NCI-H1436 (cell line): ENCODE measurements at regions not wholly inside any gene's neighbourhood (a gene's known extent, or its start where the extent isn't known, plus 50 kb on each side); places are given as distances from the start of the nearest gene placed in this dataset.
"Not testable (repeated sequence)": the region's sequence is repeated elsewhere in the genome, so short reads cannot be mapped to it uniquely, and the experiment has no call there.

Source experiments
- DNase-seq: peaks from one replicate; lab custom pipeline; 2025; lab: John Stamatoyannopoulos, UW

GRCh38 chr7:153529651-153530165 is 522.5 kb upstream of the DPP6 start:
- no peak for DNase-seq

DNA sequence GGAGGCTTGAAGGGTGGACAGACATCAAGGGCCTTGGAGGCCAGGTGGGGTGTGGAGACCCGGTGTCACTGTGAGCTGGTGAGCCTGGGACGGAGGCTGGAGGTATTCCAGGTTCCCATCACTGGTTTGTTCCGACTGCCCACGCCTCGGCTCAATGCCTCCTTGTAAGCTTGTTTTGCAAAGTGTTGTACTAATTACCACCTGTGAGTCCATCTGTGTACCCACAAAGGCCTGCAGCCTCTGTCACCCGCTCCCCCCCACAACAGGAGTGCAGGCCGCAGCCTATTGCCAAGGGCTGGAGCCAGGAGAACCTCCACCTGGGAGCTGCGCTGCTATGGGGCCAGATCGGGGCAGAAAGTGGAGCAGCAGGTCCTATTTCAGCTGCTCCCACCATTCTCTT is 521.8 kb upstream of the DPP6 start:
- DNase-seq, result no peak

DNA sequence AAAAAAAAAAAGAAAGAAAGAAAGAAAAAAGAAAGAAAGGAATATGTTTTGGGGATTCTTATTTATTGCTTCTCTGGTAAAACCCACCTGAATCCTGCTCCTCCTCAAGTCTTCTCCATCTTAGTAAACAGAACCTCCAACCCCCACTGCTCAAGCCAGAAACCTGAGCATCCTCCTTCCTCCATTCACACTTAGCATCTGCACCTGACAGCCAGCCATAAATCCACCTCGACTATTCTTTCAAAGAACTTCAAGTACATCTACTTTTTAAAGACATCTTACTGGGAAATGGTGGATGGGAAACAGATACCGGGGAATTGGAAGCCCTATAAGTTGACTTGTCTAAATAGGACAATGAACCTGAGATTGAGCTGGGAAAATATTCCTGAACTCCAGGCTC is 519.9 kb upstream of the DPP6 start:
- DNase-seq, result no peak

GRCh38 chr7:153537271-153537670 is 514.9 kb upstream of the DPP6 start:
- no peak for DNase-seq

- no peak for DNase-seq
Measured at GRCh38 chr7:153541903-153542302, 510.3 kb upstream of the DPP6 start.

DNA sequence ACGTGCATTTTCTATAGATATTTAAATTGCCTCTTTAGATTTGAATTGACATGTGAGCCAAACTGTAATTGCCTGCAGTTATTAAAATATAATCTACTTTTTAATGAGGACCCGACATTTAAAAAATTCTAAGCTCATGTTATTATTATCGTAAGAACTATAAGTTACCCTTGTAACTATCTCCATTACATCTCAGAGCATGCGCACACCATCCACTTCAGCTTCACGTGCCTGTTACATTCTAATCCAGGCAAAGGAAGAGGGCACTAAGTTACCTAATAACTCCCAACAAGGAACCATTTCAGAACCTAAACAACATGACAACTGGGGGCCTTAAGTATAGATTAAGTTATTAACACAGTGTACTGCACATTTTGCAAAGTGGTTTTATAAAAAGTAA is 509.0 kb upstream of the DPP6 start:
- no peak for DNase-seq

- no peak for DNase-seq
Measured at GRCh38 chr7:153550173-153550572, 502.0 kb upstream of the DPP6 start.

GRCh38 chr7:153564391-153564790 is 487.8 kb upstream of the DPP6 start:
- no peak for DNase-seq

DNA sequence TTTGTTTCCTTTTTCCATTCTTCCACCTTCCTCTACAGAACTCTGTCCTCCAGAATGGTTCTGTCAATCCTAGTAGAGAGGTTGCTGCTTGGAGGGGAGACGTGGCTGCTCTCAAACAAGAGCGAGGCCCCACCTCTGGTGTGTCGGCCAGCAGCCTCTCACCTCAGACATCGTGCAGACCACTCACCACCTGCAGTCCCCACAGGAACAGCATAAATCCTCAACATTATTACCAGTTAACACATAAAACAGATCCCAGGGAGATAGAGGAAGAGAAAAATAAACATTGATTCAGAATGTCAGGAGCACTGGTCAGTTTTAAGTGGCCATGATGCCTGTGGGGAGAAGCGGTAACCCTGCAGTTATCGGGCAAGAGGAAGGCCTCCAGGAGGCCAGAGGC is 485.9 kb upstream of the DPP6 start:
- DNase-seq, result no peak

GRCh38 chr7:153567426-153567825 is 484.8 kb upstream of the DPP6 start:
- DNase-seq, result no peak

DNA sequence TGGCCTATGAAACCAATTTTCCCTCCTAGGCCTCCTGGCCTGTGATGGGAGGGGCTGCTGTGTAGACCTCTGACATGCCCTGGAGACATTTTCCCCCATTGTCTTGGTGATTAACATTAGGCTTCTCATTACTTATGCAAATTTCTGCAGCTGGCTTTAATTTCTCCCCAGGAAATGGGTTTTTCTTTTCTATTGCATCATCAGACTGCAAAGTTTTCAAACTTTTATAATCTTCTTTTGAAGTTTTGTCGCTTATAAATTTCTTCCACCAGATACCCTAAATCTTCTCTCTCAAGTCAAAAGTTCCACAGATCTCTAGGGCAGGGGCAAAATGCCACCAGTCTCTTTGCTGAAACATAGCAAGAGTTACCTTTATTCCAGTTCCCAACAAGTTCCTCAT is 482.7 kb upstream of the DPP6 start:
- DNase-seq, result not testable (repeated sequence)

DNA sequence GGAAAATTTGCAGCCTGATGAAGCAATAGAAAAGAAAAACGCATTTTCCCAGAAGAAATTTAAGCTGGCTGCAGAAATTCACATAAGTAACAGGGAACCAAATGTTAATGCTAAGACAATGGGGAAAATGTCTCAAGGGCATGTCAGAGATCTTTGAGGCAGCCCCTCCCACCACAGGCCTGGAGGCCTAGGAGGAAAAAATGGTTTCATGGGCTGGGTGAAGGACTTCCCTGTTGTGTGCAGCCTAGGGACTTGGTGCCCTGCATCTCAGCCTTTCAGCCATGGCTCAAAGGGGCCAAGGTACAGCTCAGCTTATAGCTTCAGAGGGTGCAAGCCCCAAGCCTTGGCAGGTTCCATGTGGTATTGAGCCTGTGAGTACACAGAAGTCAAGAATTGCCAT is 476.1 kb upstream of the DPP6 start:
- DNase-seq, result no peak

- no peak for DNase-seq
Measured at GRCh38 chr7:153581419-153581818, 470.8 kb upstream of the DPP6 start.

GRCh38 chr7:153584132-153584531 is 468.1 kb upstream of the DPP6 start:
- no peak for DNase-seq

DNA sequence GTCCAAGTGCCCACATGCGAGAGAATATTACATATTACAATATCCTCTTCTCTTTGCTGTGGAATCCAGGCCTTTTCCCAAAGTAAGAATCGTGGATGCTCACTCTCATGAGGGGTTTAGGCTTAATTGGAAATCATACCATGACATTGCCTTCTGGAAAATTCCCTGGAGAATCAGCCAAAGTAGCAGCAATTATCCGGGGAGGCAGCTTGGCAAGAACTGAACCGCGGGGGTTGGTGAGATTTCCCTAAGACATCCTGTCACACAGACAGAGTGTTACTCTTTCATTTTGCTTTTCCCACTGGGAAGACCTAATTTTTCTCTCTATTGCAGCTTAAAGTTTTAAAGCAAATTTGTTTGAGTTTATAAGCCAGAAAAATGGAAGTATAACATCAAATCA is 463.6 kb upstream of the DPP6 start:
- DNase-seq, result peak; percentile 6

DNA sequence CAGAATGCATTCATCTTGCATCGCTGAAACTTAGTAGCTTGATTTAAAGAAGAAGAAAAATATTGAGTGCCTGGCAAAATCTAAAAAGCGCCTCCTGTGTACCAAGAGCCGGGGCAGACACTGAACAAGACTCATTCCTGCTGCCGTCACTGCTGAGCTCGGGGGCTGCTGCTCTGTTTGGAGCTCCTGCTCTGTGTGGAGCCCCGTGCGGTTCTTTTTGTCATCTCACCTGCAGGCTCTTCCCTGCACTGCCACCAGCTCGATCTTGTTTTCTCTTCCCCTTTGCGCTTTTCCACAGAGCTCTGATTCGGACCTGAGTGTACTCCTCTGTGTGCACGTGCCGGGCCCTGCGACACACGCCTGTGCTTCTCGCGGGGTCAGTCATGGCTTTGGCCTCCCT is 462.1 kb upstream of the DPP6 start:
- no peak for DNase-seq

- no peak for DNase-seq
Measured at GRCh38 chr7:153590571-153590970, 461.6 kb upstream of the DPP6 start.

- DNase-seq, result no peak
Measured at GRCh38 chr7:153607354-153607753, 444.8 kb upstream of the DPP6 start.

GRCh38 chr7:153616711-153617325 is 435.4 kb upstream of the DPP6 start:
- no peak for DNase-seq

- no peak for DNase-seq
Measured at GRCh38 chr7:153627323-153627722, 424.9 kb upstream of the DPP6 start.

DNA sequence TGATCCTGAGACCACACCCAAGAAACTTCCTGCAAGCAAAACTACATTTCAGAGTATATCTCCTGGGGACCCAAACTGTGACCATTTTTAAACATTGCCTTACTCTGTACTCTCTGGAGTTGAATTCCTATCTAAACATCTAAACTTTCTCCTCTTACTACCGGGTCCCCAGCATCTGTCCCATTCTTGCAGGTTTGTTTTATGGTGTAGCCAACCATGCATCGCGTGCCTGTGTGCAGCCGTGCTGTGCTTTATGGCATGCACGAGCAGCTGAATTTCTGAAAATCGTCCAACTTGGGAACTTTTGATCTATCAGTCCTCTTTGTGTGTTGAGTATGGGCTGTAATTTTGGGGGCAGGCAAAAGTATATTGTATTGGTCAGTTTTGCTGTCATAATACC is 423.8 kb upstream of the DPP6 start:
- DNase-seq, result no peak

GRCh38 chr7:153628825-153629224 is 423.4 kb upstream of the DPP6 start:
- peak; percentile 1 for DNase-seq

DNA sequence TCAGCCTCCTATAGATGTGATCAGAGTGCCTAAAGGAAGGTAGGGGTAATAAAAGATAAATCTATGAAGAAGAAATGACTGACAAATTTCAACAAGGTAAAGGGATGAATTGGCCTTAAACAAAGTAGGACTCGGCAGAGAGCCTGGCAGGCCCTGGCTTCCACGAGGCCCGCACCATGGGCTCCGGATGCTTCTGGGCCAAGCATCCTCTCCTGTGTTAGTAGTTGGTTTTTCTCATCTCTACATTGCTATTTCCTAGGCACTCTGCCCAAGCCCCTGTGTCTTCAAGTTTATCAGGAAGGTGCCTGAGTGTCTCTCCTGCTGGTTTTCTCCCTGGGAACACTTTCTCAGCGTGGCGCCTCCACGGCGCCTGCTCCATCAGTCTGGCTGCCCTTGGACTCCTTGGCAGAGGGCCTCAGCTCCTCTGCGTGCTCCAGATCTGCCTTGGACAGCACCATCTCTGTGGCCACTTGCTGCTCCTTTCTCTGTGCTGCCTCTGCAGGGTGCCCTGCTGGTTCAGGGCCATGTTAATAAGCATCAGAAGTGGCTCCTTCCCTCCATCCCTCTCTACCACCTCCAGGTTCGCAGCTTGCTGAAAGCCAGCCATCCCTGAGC is 413.3 kb upstream of the DPP6 start:
- no peak for DNase-seq

- DNase-seq, result no peak
Measured at GRCh38 chr7:153640586-153640985, 411.6 kb upstream of the DPP6 start.
